PC-9 (cell line): ENCODE measurements at regions not wholly inside any gene's neighbourhood (a gene's known extent, or its start where the extent isn't known, plus 50 kb on each side); places are given as distances from the start of the nearest gene placed in this dataset.
"Not testable (repeated sequence)": the region's sequence is repeated elsewhere in the genome, so short reads cannot be mapped to it uniquely, and the experiment has no call there.

Experiments
- BruUV-seq: library from RNA; stranded (reverse); fragments of 400-500 nt; replicated peaks from 2 replicates; lab custom pipeline; 2021; lab: Mats Ljungman, UMichigan
- CTCF ChIA-PET: fragments of 300-600 bp; sonication (Branson Sonifier 250); formaldehyde crosslinking; loops from one replicate; lab custom pipeline; 2022; ENCODE audit warnings: antibody characterized with exemption; lab: Charles Lee
- POLR2A ChIA-PET: fragments of 300-600 bp; sonication (Branson Sonifier 250); formaldehyde crosslinking; loops from one replicate; lab custom pipeline; 2022; ENCODE audit warnings: antibody characterized with exemption; ENCODE audit not compliant: unreplicated experiment; lab: Charles Lee
- DNase-seq, 2 experiments: peaks; one replicate each; pipeline versions ENCODE4 v3.0.0 to v3.0.0-alpha.2; 2015 to 2022; ENCODE audit warnings: mixed read lengths in 1 of 2
- H2AFZ ChIP-seq: fragments of 200-600 bp; sonication (generic); 2 replicates; pipeline ENCODE4 v1.8.1; 2017; ENCODE audit warnings: antibody characterized with exemption
- H3F3A ChIP-seq: fragments of 200-600 bp; sonication (generic); 2 replicates; pipeline ENCODE4 v1.8.1; 2017; ENCODE audit warnings: antibody characterized with exemption, mild to moderate bottlenecking, low read depth; ENCODE audit not compliant: insufficient read depth
- H3K27ac ChIP-seq: fragments of 200-600 bp; sonication (generic); 2 replicates; pipeline ENCODE4 v1.6.1; 2016; ENCODE audit warnings: mixed run types
- H3K27me3 ChIP-seq: fragments of 200-600 bp; sonication (generic); 2 replicates; pipeline ENCODE4 v1.6.1; 2016; ENCODE audit warnings: low read depth, mixed run types; ENCODE audit not compliant: insufficient read depth
- H3K36me3 ChIP-seq: fragments of 200-600 bp; sonication (generic); 2 replicates; pipeline ENCODE4 v1.6.1; 2016; ENCODE audit warnings: low read depth, mixed run types
- H3K4me1 ChIP-seq: fragments of 200-600 bp; sonication (generic); replicated peaks from 2 replicates; pipeline ENCODE4 v1.6.1; 2016; ENCODE audit warnings: mixed run types; ENCODE audit not compliant: insufficient read depth
- H3K4me2 ChIP-seq: fragments of 200-600 bp; sonication (generic); 2 replicates; pipeline ENCODE4 v1.6.1; 2017; ENCODE audit warnings: mixed run types
- H3K4me3 ChIP-seq: fragments of 200-600 bp; sonication (generic); 2 replicates; pipeline ENCODE4 v1.6.1; 2016; ENCODE audit warnings: mixed run types
- H3K79me2 ChIP-seq: fragments of 200-600 bp; sonication (generic); 2 replicates; pipeline ENCODE4 v1.6.1; 2017; ENCODE audit warnings: low read depth, mixed run types
- H3K9me2 ChIP-seq: fragments of 200-600 bp; sonication (generic); 2 replicates; pipeline ENCODE4 v1.8.1; 2017; ENCODE audit warnings: mild to moderate bottlenecking; ENCODE audit not compliant: insufficient read depth
- H3K9me3 ChIP-seq: fragments of 200-600 bp; sonication (generic); 2 replicates; pipeline ENCODE4 v1.8.1; 2016; ENCODE audit warnings: low read depth; ENCODE audit not compliant: insufficient read depth
- H4K20me1 ChIP-seq: fragments of 200-600 bp; sonication (generic); 2 replicates; pipeline ENCODE4 v1.8.1; 2017; ENCODE audit not compliant: insufficient read depth
- CTCF ChIP-seq: fragments of 200-600 bp; sonication (generic); conservative IDR thresholded peaks from 2 replicates; pipeline ENCODE4 v1.6.1; 2017; ENCODE audit warnings: mixed run types, antibody characterized with exemption, mild to moderate bottlenecking, moderate library complexity
- EZH2 ChIP-seq: fragments of 200-600 bp; sonication (generic); IDR thresholded peaks from 2 replicates; pipeline ENCODE4 v1.8.0; 2017; ENCODE audit warnings: antibody characterized with exemption, low read depth
- intact Hi-C: fragments of 100-400 bp; cut with micrococcal nuclease; formaldehyde crosslinking; loops from one replicate; pipeline ENCODE4 v1.10.0; 2022; ENCODE audit not compliant: unreplicated experiment

- no peaks in the 10 kb centered on the region for H3K79me2 ChIP-seq
- H3F3A ChIP-seq: no peaks in the 10 kb centered on the region
- H3K4me1 ChIP-seq: no peaks in the 10 kb centered on the region
- TF ChIP-seq EZH2 (no peak), CTCF (no peak)
- H3K4me2 ChIP-seq: no peak overlapping the region
- intact Hi-C loops: no loop called here
- POLR2A ChIA-PET: no interaction called here
- no peak overlapping the region for H3K27ac ChIP-seq
- H3K9me3 ChIP-seq: no peaks in the 10 kb centered on the region
- no peak for DNase-seq
- no peak overlapping the region for H3K4me3 ChIP-seq
- no peaks in the 10 kb centered on the region for H3K9me2 ChIP-seq
- H2AFZ ChIP-seq: no peak overlapping the region
- no peaks in the 10 kb centered on the region for H4K20me1 ChIP-seq
- CTCF ChIA-PET: no interaction called here
- BruUV-seq: no TSS peak
- no peaks in the 10 kb centered on the region for H3K27me3 ChIP-seq
- no peaks in the 10 kb centered on the region for H3K36me3 ChIP-seq
These were observed 428.0 kb downstream of the ZNF674 start for GRCh38 chrX:46117234-46117633.

DNA sequence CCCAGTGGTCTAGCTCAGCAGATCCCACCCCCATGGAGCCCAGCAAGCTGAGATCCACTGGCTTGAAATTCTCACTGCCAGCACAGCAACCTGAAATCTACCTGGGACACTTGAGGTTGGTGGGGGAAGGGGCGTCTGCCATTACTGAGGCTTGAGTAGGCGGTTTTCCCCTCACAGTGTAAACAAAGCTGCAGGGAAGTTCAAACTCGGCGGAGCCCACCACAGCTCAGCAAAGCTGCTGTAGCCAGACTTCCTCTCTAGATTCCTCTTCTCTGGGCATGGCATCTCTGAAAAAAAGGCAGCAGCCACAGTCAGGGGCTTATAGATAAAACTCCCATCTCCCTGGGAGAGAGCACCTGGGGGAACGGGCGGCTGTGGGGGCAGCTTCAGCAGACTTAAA lies 457.9 kb downstream of the ZNF674 start:
- H3K27me3 ChIP-seq, H3K4me2 ChIP-seq, H3K4me1 ChIP-seq, H3K79me2 ChIP-seq, DNase-seq, H3K9me2 ChIP-seq, intact Hi-C loops, H3K9me3 ChIP-seq, H2AFZ ChIP-seq, H3K4me3 ChIP-seq, CTCF ChIA-PET, H3K27ac ChIP-seq, H3F3A ChIP-seq, POLR2A ChIA-PET, H3K36me3 ChIP-seq, BruUV-seq, H4K20me1 ChIP-seq: not testable (repeated sequence)

DNA sequence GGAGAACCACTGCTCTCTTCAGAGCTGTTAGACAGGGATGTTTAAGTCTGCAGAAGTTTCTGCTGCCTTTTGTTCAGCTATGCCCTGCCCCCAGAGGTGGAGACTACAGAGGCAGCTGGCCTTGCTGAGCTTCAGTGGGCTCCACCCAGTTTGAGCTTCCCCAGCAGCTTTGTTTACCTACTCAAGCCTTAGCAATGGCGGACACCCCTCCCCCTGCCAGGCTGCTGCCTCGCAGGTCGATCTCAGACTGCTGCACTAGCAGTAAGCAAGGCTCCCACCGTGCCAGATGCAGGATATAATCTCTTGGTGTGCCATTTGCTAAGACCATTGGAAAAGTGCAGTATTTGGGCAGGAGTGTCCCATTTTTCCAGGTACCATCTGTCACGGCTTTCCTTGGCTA lies 465.1 kb downstream of the ZNF674 start:
- intact Hi-C loops, H4K20me1 ChIP-seq, POLR2A ChIA-PET: not testable (repeated sequence)

GRCh38 chrX:46072791-46073190 lies 472.4 kb downstream of the ZNF674 start:
- H3K36me3 ChIP-seq: no peaks in the 10 kb centered on the region
- ChIA-PET POLR2A (no interaction called here), CTCF (no interaction called here)
- H3K9me3 ChIP-seq: no peaks in the 10 kb centered on the region
- no peak overlapping the region for H3K27ac ChIP-seq
- H3F3A ChIP-seq: no peaks in the 10 kb centered on the region
- DNase-seq: no peak
- H4K20me1 ChIP-seq: no peaks in the 10 kb centered on the region
- H3K27me3 ChIP-seq: no peaks in the 10 kb centered on the region
- no peaks in the 10 kb centered on the region for H3K79me2 ChIP-seq
- no peaks in the 10 kb centered on the region for H3K9me2 ChIP-seq
- intact Hi-C loops: no loop called here
- H2AFZ ChIP-seq: no peak overlapping the region
- BruUV-seq: no TSS peak
- H3K4me1 ChIP-seq: no peaks in the 10 kb centered on the region
- TF ChIP-seq CTCF: no peak
- no peak for TF ChIP-seq EZH2
- H3K4me2 ChIP-seq: no peak overlapping the region
- no peak overlapping the region for H3K4me3 ChIP-seq

More for the DNA sequence above, 465.1 kb downstream of the ZNF674 start:
- H3K27me3 ChIP-seq, DNase-seq, H2AFZ ChIP-seq, CTCF ChIA-PET, H3K4me1 ChIP-seq, H3K9me2 ChIP-seq, BruUV-seq, H3K4me3 ChIP-seq, H3K79me2 ChIP-seq, H3K36me3 ChIP-seq, H3K9me3 ChIP-seq, H3F3A ChIP-seq, H3K27ac ChIP-seq, H3K4me2 ChIP-seq: not testable (repeated sequence)
